ENCODE measurements at regions not wholly inside any gene's neighbourhood (a gene's known extent, or its start where the extent isn't known, plus 50 kb on each side); places are given as distances from the start of the nearest gene placed in this dataset.

GRCh38 chr7:156577645-156578577 is 62.7 kb upstream of the RNF32 start:
- H3K9me1 ChIP-seq (ENCODE audit: insufficient read depth, low read length) = no peaks in the 10 kb centered on the region
- no peak overlapping the region for H3K56ac ChIP-seq (ENCODE audit: extremely low read depth, insufficient read depth, low read length)
- no peak overlapping the region for H2BK120ac ChIP-seq (ENCODE audit: low read depth, low read length)
- no peak for TF ChIP-seq NFE2L2 (IDR thresholded peaks at IDR 0.05; ENCODE audit: low read depth, low read length)
- no peak for TF ChIP-seq BHLHE40 (IDR thresholded peaks at IDR 0.05; ENCODE audit: low read depth, low read length)
- TF ChIP-seq ELK1 (IDR thresholded peaks at IDR 0.05; ENCODE audit: borderline replicate concordance, low read depth, low read length) = no peak
- TF ChIP-seq CEBPB (IDR thresholded peaks at IDR 0.05; ENCODE audit: low read depth, low read length) = no peak
- TF ChIP-seq RFX5 (IDR thresholded peaks at IDR 0.05; ENCODE audit: low read depth, low read length) = no peak
- no peak for TF ChIP-seq MAZ (IDR thresholded peaks at IDR 0.05; ENCODE audit: borderline replicate concordance, low read depth, low read length)
- TF ChIP-seq CTCF (conservative IDR thresholded peaks at IDR 0.05; ENCODE audit: low read depth, low read length) = no peak
- no peak for TF ChIP-seq MAFK (IDR thresholded peaks at IDR 0.05; ENCODE audit: low read depth, low read length)
- no peak for TF ChIP-seq RCOR1 (IDR thresholded peaks at IDR 0.05; ENCODE audit: insufficient replicate concordance, low read length)
- TF ChIP-seq POLR2A (IDR thresholded peaks at IDR 0.05; ENCODE audit: low read depth, low read length) = no peak
- no peak for TF ChIP-seq CHD1 (IDR thresholded peaks at IDR 0.05; ENCODE audit: low read depth, low read length)
- TF ChIP-seq SMC3 (IDR thresholded peaks at IDR 0.05; ENCODE audit: low read depth, low read length) = no peak
- no peak for TF ChIP-seq USF2 (IDR thresholded peaks at IDR 0.05; ENCODE audit: low read depth, low read length)
- no peak for TF ChIP-seq FOS (IDR thresholded peaks at IDR 0.05; ENCODE audit: low read depth, low read length)
- no peak for TF ChIP-seq MXI1 (IDR thresholded peaks at IDR 0.05; ENCODE audit: borderline replicate concordance, low read depth, low read length)
- H3K27me3 ChIP-seq (ENCODE audit: control insufficient read depth, insufficient read depth, low read length) = no peaks in the 10 kb centered on the region
- dilution Hi-C loops (cut with HindIII; ENCODE audit: low sequenced_read_pairs, unreplicated experiment) = no loop called here
- H2BK20ac ChIP-seq (ENCODE audit: low read depth, low read length) = no peak overlapping the region
- H3K23ac ChIP-seq (ENCODE audit: low read depth, low read length) = no peak overlapping the region
- H3K36me3 ChIP-seq (ENCODE audit: control insufficient read depth, insufficient read depth, low read length) = no peaks in the 10 kb centered on the region
- H2BK5ac ChIP-seq (ENCODE audit: low read depth, low read length, poor library complexity, severe bottlenecking) = no peak overlapping the region
- no peak overlapping the region for H4K91ac ChIP-seq (ENCODE audit: insufficient read depth, low read depth, low read length)
- no TSS peak for BruUV-seq (replicated peaks)
- DNase-seq (no peak), ATAC-seq (ENCODE audit: low read depth) (no peak)
- intact Hi-C loops (cut with micrococcal nuclease) = no loop called here
- no peak overlapping the region for H2AK5ac ChIP-seq (ENCODE audit: low read depth, low read length)
- H3K27ac ChIP-seq (ENCODE audit: insufficient read depth, low read length) = no peak overlapping the region
- H3K4ac ChIP-seq (ENCODE audit: low read depth, low read length) = no peak overlapping the region
- 74% methylated on average over 3 of the region's 15 CpGs; no CpG with 5 or more reads in 1 of the 2 experiments for WGBS, 2 experiments (ENCODE audit: extremely low coverage in 2 of 2, insufficient read length in 1 of 2)
- H2BK15ac ChIP-seq (ENCODE audit: low read depth, low read length) = no peak overlapping the region
- H3K9ac ChIP-seq (ENCODE audit: low read depth, low read length) = no peak overlapping the region
- H3K4me2 ChIP-seq (ENCODE audit: low read depth, low read length) = no peak overlapping the region
- no peak overlapping the region for H3K18ac ChIP-seq (ENCODE audit: low read depth, low read length)
- POLR2A ChIA-PET (ENCODE audit: unreplicated experiment) = no interaction called here
- H2AFZ ChIP-seq (replicated peaks; ENCODE audit: low read length, poor library complexity) = no peak overlapping the region
- no peak overlapping the region for H3K4me3 ChIP-seq (ENCODE audit: insufficient read depth, low read depth, low read length)
- peaks cover 13% of the 10 kb centered on the region for H3K9me3 ChIP-seq (ENCODE audit: control insufficient read depth, insufficient read depth, low read length)
- CTCF ChIA-PET = no interaction called here
- no peak overlapping the region for H2AK9ac ChIP-seq (replicated peaks; ENCODE audit: low read depth, low read length, poor library complexity)
- H3K14ac ChIP-seq (replicated peaks; ENCODE audit: low read depth, low read length) = no peak overlapping the region
- H3K79me1 ChIP-seq (ENCODE audit: low read depth in 1 of 2, low read length in 2 of 2) = no peaks in the 10 kb centered on the region
- no peaks in the 10 kb centered on the region for H3K4me1 ChIP-seq (ENCODE audit: control insufficient read depth, insufficient read depth, low read length)
- no peaks in the 10 kb centered on the region for H4K20me1 ChIP-seq (ENCODE audit: insufficient read depth, low read length)
- no peak overlapping the region for H4K5ac ChIP-seq (ENCODE audit: low read depth, low read length)
- no peak overlapping the region for H4K8ac ChIP-seq (ENCODE audit: low read depth in 2 of 2, low read length in 2 of 2)
- in situ Hi-C loops (cut with MboI; ENCODE audit: low sequenced_read_pairs) = no loop called here
